ENCODE measurements at regions not wholly inside any gene's neighbourhood (a gene's known extent, or its start where the extent isn't known, plus 50 kb on each side); places are given as distances from the start of the nearest gene placed in this dataset.

- TF ChIP-seq CTCF (conservative IDR thresholded peaks at IDR 0.05 in 1 of 2, IDR thresholded peaks at IDR 0.05 in 1 of 2; ENCODE audit: low read depth in 1 of 2, low read length in 2 of 2) (no peak), EZH2 (IDR thresholded peaks at IDR 0.05; ENCODE audit: low read length, missing control alignments) (no peak)
Measured at GRCh38 chr21:14632359-14632758, 86.2 kb upstream of the SAMSN1 start.

Measured in fibroblast of lung (primary cell).